Muscle of leg (tissue), 3 donors: ENCODE measurements at regions not wholly inside any gene's neighbourhood (a gene's known extent, or its start where the extent isn't known, plus 50 kb on each side); places are given as distances from the start of the nearest gene placed in this dataset.
A peak's percentile ranks its signal among the peaks of the same experiment; 100 is the strongest.

ENCODE experiments used
- DNase-seq: peaks from one replicate; pipeline ENCODE4 v3.0.0; 2013
- H3K27ac ChIP-seq: one replicate; pipeline ENCODE4 v1.5.1; 2013; ENCODE audit warnings: mild to moderate bottlenecking, low read length, control low read depth
- H3K27me3 ChIP-seq: one replicate; pipeline ENCODE4 v1.6.1; 2013; ENCODE audit warnings: low read length; ENCODE audit not compliant: control insufficient read depth, insufficient read depth
- H3K36me3 ChIP-seq: one replicate; pipeline ENCODE4 v1.6.1; 2013; ENCODE audit warnings: low read length; ENCODE audit not compliant: control insufficient read depth, insufficient read depth
- H3K4me1 ChIP-seq: one replicate; pipeline ENCODE4 v1.6.1; 2013; ENCODE audit warnings: low read length; ENCODE audit not compliant: control insufficient read depth, insufficient read depth
- H3K4me3 ChIP-seq: one replicate; pipeline ENCODE4 v1.5.1; 2013; ENCODE audit warnings: low read length, control low read depth
- H3K9me3 ChIP-seq: replicated peaks from 2 replicates; pipeline ENCODE4 v1.6.1; 2013; ENCODE audit warnings: low read depth, low read length; ENCODE audit not compliant: control insufficient read depth
- WGBS: methylation state at CpG from one replicate; pipeline ENCODE4 v1.1.5; 2013; ENCODE audit warnings: missing lambda C conversion rate; ENCODE audit not compliant: insufficient coverage; 5-methylcytosine and 5-hydroxymethylcytosine counted together

DNA sequence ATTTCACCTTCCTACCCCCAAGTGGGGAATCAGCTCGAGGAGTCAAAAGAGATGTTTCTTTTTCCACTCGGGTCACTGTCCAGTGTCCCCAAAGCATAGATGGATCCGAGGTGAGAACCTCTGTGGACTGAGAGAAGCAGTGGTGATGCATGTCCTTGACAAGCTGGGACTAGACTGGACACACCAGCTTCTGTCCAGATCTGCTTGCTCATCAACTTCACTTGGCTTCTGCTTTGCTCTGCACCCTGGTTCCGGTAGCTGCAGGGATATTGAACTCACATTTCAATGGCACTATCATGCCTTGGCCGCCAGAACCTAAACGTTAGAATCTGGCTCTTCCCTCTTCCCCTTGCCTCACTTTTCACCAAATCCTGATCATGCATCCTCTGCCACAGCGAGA, 50.3 kb upstream of the CXCL12 start:
- H3K4me1 ChIP-seq = peaks cover 8% of the 10 kb centered on the region
- no peak overlapping the region for H3K4me3 ChIP-seq
- no peak for DNase-seq
- no peak overlapping the region for H3K27ac ChIP-seq
- no peaks in the 10 kb centered on the region for H3K36me3 ChIP-seq
- peaks cover 2% of the 10 kb centered on the region for H3K27me3 ChIP-seq
- H3K9me3 ChIP-seq = peaks cover 2% of the 10 kb centered on the region
- 92% methylated on average over 7 of the region's 7 CpGs for WGBS

DNA sequence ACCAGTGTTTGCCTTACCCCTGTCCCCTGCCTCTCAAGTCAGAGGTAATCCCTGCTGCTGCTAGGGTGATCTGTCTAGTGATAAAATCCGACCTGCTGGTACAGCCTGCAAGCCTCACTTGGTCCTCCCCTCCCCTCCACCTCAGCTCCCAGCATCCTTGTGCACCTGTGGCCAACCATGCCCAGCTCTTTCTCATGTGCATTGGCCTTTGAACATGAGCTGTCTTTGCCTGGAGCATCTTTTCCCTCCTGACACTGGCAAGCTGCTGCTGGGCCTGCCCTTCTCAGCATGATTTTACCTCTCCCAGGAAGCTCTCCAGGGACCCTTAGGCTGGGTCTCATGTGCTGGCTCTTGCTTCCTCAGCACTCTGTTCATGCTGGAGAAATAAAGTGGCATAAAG, 51.3 kb upstream of the CXCL12 start:
- Histone ChIP-seq H3K36me3 (no peaks in the 10 kb centered on the region), H3K4me1 (peaks cover 8% of the 10 kb centered on the region), H3K4me3 (no peak overlapping the region), H3K27me3 (peaks cover 2% of the 10 kb centered on the region), H3K9me3 (peaks cover 2% of the 10 kb centered on the region), H3K27ac (no peak overlapping the region)
- no peak for DNase-seq
- 47% methylated on average over 1 of the region's 1 CpG for WGBS

DNA sequence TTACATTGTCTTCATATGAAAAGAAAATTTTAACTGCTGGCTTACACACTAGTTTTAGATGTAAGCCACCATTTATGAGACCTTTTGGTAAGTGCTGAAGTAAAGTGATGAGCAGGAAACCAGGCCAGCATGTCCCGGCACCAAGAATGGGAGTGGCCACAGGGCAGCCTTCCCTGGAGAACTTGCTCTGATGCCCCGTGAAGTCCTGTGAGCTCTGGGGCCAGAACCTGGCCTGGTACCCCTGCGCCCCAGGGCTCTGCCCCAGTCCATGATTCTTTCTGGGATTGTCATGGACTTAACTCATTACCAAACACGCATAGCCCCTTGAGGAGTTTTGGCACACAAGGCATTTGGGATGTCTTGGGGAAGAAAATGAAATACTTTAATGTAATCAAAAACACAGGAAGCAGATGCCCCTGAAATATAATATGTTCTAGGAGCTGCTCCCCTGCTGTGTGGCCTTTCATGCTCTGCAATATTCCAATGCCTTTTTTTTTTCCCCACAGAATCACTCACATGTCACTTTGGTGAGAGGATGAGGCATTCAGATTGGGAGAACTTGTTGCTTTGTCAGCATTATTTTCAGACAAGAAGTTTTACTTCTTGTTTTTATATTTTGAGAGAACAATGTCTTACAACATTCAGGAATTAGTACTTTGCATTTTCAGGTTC, 53.1 kb upstream of the CXCL12 start:
- DNase-seq = peak; percentile 67
- peaks cover 8% of the 10 kb centered on the region for H3K4me1 ChIP-seq
- H3K36me3 ChIP-seq = no peaks in the 10 kb centered on the region
- H3K27ac ChIP-seq = no peak overlapping the region
- no peaks in the 10 kb centered on the region for H3K9me3 ChIP-seq
- WGBS = 56% methylated on average over 2 of the region's 4 CpGs
- peaks cover 2% of the 10 kb centered on the region for H3K27me3 ChIP-seq
- H3K4me3 ChIP-seq = no peak overlapping the region

DNA sequence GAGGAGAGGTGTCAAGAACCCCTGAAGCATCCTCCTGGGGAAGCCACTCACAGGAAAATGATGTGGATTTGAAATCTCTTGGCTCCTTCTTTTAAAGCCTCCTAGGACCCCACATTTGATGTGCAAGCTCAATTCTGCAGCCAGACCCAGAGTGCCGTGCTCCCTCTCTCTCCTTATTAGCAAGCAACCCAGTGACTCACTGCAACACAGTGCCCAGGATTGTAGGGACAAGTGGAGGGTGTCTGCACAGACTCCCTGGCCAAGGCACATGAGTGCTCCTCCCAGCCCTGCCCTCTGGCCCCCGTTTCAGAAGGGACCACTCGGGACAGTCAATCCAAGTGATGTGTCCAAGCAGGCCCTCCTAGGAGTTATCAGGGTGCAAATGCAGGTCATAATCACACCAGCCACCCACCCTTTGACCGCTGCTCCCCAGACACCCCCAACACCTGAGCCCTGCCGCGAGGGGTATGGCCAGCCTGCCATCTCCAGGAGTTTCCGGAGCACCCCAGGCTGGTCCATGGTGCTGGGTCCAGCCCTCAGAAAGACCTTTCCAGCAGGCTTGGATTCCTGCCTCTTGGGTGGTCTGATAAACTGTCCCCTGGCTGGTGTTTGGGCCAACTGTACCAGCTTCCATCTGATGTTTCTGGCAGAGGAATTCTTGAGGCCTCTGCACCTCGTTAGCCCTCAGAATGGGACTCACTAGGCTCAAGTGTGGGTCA, 54.5 kb upstream of the CXCL12 start:
- peak overlapping the region; percentile 37 for H3K27ac ChIP-seq
- H3K4me1 ChIP-seq = peaks cover 8% of the 10 kb centered on the region
- H3K4me3 ChIP-seq = no peak overlapping the region
- WGBS = 80% methylated on average over 6 of the region's 8 CpGs
- H3K9me3 ChIP-seq = no peaks in the 10 kb centered on the region
- H3K36me3 ChIP-seq = no peaks in the 10 kb centered on the region
- peak; percentile 0 for DNase-seq
- H3K27me3 ChIP-seq = peaks cover 2% of the 10 kb centered on the region

DNA sequence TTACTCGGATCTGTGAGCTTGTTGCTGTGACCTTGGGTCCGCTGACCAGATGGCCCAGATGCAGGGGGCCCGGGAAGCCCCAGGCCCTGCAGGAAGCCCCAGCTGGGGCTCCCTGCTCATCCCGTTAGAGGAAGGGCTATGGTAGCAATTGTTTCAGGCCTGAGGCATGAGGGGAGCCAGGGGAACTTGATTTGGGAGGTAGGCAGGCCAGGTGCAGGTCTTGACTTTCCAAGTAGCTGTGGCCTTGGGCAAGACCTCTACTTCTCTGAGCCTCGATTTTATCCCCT, 55.0 kb upstream of the CXCL12 start:
- Histone ChIP-seq H3K27ac (no peak overlapping the region), H3K4me1 (peaks cover 8% of the 10 kb centered on the region), H3K9me3 (peaks cover under 1% of the 10 kb centered on the region), H3K4me3 (no peak overlapping the region), H3K36me3 (no peaks in the 10 kb centered on the region), H3K27me3 (peaks cover 2% of the 10 kb centered on the region)
- WGBS = 60% methylated on average over 5 of the region's 5 CpGs
- no peak for DNase-seq

DNA sequence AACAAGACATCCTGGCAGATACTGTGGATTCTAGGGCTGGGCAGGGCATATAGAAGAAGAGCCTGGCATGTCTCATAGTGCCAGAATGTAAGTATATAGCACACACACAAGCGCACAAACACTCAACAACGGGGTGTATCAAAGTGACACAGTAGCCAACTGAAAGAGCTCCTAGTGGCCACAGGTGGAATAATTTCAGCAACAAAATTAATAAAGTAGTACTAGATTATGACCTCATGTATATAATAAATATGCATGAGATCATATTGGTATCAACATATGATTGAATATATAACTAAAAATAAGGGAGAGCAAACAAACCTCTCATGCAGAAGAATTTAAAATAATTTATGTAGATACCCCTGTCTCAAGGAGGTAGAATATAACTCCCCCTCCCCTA, 72.4 kb upstream of the CXCL12 start:
- no peaks in the 10 kb centered on the region for H3K27me3 ChIP-seq
- no CpG with 5 or more reads among the region's 2 CpGs for WGBS
- DNase-seq = no peak

DNA sequence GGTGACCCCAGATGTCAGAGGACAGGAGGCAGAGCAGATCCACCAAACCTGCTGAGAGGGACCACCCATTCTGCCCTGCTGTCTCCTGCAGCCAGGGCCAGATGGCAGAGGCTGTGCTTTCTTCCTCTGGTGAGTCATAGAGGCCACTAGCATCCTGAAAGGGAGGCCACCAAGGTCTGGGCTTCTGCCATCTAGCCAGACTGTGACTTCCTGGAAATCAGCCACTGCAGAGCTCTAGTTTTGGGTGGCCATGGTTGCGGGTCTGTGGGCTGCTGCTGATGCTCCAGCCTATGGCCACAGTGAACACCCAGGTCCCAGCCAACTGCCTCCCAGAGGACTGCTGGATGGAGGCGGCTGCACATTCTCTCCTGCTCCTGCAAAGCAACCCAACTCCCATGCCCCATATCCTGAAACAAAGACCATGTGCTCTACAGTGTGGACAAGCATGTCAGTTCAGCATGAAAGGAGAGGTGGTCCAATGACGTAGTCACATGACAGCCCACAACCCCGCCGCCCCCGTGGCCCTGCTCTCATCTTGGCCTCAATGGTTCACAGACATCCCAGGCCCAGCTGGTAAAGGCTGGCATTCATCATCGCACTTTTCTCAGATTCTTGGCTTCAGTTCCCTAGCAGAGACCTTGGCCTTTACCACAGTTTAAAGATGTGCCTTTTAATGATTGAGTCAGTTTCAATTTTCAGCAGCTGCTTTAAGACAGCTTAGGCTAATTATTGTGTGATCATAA, 73.9 kb upstream of the CXCL12 start:
- H3K9me3 ChIP-seq = peaks cover 3% of the 10 kb centered on the region
- DNase-seq = peak; percentile 30
- 55% methylated on average over 5 of the region's 7 CpGs for WGBS

More for the DNA sequence above, 72.4 kb upstream of the CXCL12 start:
- Histone ChIP-seq H3K36me3 (no peaks in the 10 kb centered on the region), H3K9me3 (peaks cover 3% of the 10 kb centered on the region), H3K27ac (no peak overlapping the region), H3K4me1 (peaks cover 18% of the 10 kb centered on the region), H3K4me3 (no peak overlapping the region)

DNA sequence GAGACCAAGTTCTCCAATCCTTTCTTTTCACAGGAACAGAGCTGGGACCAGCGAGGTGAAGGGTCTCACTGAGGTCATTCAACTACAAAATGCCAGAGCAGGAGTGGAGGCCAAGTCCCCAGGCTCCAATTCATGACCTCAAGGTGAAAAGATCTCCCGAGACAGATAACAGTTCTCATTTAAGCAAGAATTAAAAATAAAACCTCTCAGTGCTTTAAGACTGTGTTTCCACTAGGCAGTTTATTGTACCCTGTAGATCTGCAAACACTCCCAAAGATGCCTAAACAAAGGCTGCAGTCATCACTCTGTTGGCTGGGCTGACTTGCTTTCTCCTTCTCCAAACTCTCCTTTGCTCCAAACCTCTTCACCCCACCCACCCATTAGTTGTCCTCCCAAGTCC, 74.8 kb upstream of the CXCL12 start:
- H3K27ac ChIP-seq = peak overlapping the region; percentile 76
- no peak overlapping the region for H3K4me3 ChIP-seq
- 43% methylated on average over 2 of the region's 2 CpGs for WGBS

More for the DNA sequence above, 73.9 kb upstream of the CXCL12 start:
- H3K27me3 ChIP-seq = no peaks in the 10 kb centered on the region
- no peaks in the 10 kb centered on the region for H3K36me3 ChIP-seq
- peak overlapping the region; percentile 76 for H3K27ac ChIP-seq
- H3K4me3 ChIP-seq = no peak overlapping the region
- H3K4me1 ChIP-seq = peaks cover 30% of the 10 kb centered on the region

DNA sequence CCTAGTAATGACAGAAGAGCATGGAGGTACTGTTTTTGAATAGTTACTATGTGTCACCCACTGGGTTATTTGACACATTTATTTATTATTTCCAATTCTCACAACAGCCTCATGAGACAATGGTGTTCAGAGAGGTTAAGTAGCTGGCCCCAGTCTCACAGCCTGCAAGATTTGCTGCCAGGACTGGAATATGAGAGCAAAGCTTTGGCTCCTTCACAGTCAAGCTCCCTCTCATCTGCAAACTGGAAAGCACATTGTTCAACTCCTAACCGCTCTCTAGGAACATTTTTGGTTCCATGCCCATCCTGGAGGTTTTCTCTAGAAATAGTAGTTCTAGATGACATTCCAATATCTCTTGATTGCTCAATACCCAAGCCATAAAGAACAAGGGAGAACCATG, 75.5 kb upstream of the CXCL12 start:
- peak; percentile 88 for DNase-seq
- Histone ChIP-seq H3K27ac (peak overlapping the region; percentile 76), H3K4me1 (peaks cover 30% of the 10 kb centered on the region), H3K27me3 (peaks cover 2% of the 10 kb centered on the region), H3K4me3 (no peak overlapping the region), H3K36me3 (no peaks in the 10 kb centered on the region), H3K9me3 (peaks cover 2% of the 10 kb centered on the region)
- no CpG with 5 or more reads among the region's 1 CpG for WGBS

More for the DNA sequence above, 74.8 kb upstream of the CXCL12 start:
- H3K36me3 ChIP-seq = no peaks in the 10 kb centered on the region
- peaks cover 3% of the 10 kb centered on the region for H3K9me3 ChIP-seq
- DNase-seq = peak; percentile 87
- peaks cover 30% of the 10 kb centered on the region for H3K4me1 ChIP-seq
- no peaks in the 10 kb centered on the region for H3K27me3 ChIP-seq

DNA sequence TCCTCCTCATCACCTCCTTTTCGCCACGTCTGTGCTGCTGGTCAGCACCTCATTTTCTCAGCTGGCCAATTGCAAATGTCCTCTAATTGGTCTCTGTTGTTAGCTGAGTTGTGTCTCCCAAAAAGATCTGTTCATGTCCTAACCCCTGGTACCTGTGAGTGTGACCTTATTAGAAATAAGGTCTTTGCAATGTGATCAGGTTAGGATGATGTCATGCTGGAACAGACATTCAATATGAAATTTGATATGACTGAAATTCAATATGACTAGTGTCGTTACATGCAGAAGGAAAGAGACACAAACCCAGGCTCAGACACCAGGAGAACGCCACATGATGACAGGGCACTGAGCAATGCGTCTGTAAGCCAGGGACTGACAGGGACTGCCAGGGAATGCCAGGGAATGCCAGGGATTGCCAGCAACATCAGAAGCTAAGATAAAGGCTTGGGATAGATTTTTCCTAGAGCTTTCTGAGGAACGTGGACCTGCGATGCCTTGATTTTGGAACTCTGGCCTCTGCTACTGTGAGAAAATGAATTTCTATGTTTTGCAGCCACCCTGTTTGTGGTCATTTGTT, 77.5 kb upstream of the CXCL12 start:
- peaks cover 2% of the 10 kb centered on the region for H3K27me3 ChIP-seq
- H3K27ac ChIP-seq = no peak overlapping the region
- 80% methylated on average over 4 of the region's 7 CpGs for WGBS
- no peak for DNase-seq
- no peaks in the 10 kb centered on the region for H3K36me3 ChIP-seq
- no peak overlapping the region for H3K4me3 ChIP-seq
- H3K9me3 ChIP-seq = no peaks in the 10 kb centered on the region
- H3K4me1 ChIP-seq = peaks cover 34% of the 10 kb centered on the region
